Gastrocnemius medialis (tissue), 4 donors: ENCODE measurements at regions not wholly inside any gene's neighbourhood (a gene's known extent, or its start where the extent isn't known, plus 50 kb on each side); places are given as distances from the start of the nearest gene placed in this dataset.

ENCODE experiments used
- CTCF ChIP-seq, 5 experiments: fragments of 450-650 bp in 3 of 5; fragments of 200-600 bp in 2 of 5; sonication (generic) in 2 of 5; IDR thresholded peaks in 4 of 5; conservative IDR thresholded peaks in 1 of 5; 1 replicate in 4 of 5; 2 replicates in 1 of 5; pipeline ENCODE4 v1.5.1; 2016 to 2019; ENCODE audit warnings: antibody characterized with exemption in 5 of 5, mild to moderate bottlenecking in 3 of 5, moderate library complexity in 3 of 5
- POLR2A ChIP-seq, 2 donors: fragments of 450-650 bp; IDR thresholded peaks; one replicate each; pipeline ENCODE4 v1.6.1; 2017; ENCODE audit warnings: antibody characterized with exemption in 2 of 2, mild to moderate bottlenecking in 2 of 2, moderate library complexity in 2 of 2

- TF ChIP-seq POLR2A (IDR thresholded peaks at IDR 0.05) (no peak), CTCF (IDR thresholded peaks at IDR 0.05 in 4 of 5, conservative IDR thresholded peaks at IDR 0.05 in 1 of 5) (no peak)
Measured at GRCh38 chr2:121860758-121861227, 105.3 kb downstream of the TSN start.
